ENCODE measurements at regions not wholly inside any gene's neighbourhood (a gene's known extent, or its start where the extent isn't known, plus 50 kb on each side); places are given as distances from the start of the nearest gene placed in this dataset.
A peak's percentile ranks its signal among the peaks of the same experiment; 100 is the strongest.

- FAIRE-seq: no peak
These were observed 350.9 kb downstream of the LTN1 start for GRCh38 chr21:28641731-28642130.

DNA sequence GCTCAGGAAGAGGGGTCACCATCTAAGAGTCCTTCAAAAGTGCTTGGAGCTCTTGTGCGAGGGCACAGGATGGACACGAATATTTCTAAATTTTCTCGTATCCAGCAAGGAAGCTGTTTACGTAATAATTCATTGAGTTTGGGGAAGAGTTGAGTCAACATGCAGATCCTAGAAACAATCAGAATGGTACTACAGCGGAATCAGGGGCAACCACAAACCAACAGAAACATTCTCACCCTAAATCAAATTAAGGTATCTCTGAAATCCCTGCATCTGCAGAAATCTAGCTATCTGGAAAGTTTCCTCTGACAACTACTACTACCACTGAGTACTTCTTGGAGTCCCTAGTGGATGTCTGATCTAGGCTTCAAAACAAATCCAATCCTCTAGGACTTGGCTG lies 352.4 kb downstream of the LTN1 start:
- no peaks in the 10 kb centered on the region for H3K27me3 ChIP-seq (ENCODE audit: control insufficient read depth in 3 of 3, insufficient read depth in 3 of 3, low read length in 3 of 3)
- WGBS, 3 donors: 69 to 74% (median 72%) methylated on average over 5 of the region's 5 CpGs
- FAIRE-seq (no peak), DNase-seq (no peak)
- no peak overlapping the region for H3K4me3 ChIP-seq (ENCODE audit: low read depth in 1 of 3, low read length in 3 of 3)
- H3K4me1 ChIP-seq (ENCODE audit: control insufficient read depth in 3 of 3, insufficient read depth in 2 of 3, low read depth in 1 of 3, low read length in 2 of 3): no peaks in the 10 kb centered on the region
- no peak overlapping the region for H3K27ac ChIP-seq (ENCODE audit: low read depth in 1 of 3, low read length in 2 of 3)
- no peaks in the 10 kb centered on the region for H3K36me3 ChIP-seq (ENCODE audit: control insufficient read depth in 3 of 3, insufficient read depth in 2 of 3, low read depth in 1 of 3, low read length in 3 of 3)
- H3K9me3 ChIP-seq (ENCODE audit: control insufficient read depth in 2 of 2, insufficient read depth in 1 of 2, low read depth in 1 of 2, low read length in 1 of 2): no peaks in the 10 kb centered on the region

More at GRCh38 chr21:28641731-28642130, 350.9 kb downstream of the LTN1 start:
- no peak for DNase-seq
- no peaks in the 10 kb centered on the region for H3K27me3 ChIP-seq (ENCODE audit: control insufficient read depth in 3 of 3, insufficient read depth in 3 of 3, low read length in 3 of 3)
- H3K36me3 ChIP-seq (ENCODE audit: control insufficient read depth in 3 of 3, insufficient read depth in 2 of 3, low read depth in 1 of 3, low read length in 3 of 3): no peaks in the 10 kb centered on the region
- WGBS, 3 donors: 70 to 79% (median 76%) methylated on average over 1 of the region's 1 CpG
- no peaks in the 10 kb centered on the region for H3K4me1 ChIP-seq (ENCODE audit: control insufficient read depth in 3 of 3, insufficient read depth in 2 of 3, low read depth in 1 of 3, low read length in 2 of 3)
- no peak overlapping the region for H3K27ac ChIP-seq (ENCODE audit: low read depth in 1 of 3, low read length in 2 of 3)
- no peak overlapping the region for H3K4me3 ChIP-seq (ENCODE audit: low read depth in 1 of 3, low read length in 3 of 3)
- no peaks in the 10 kb centered on the region for H3K9me3 ChIP-seq (ENCODE audit: control insufficient read depth in 2 of 2, insufficient read depth in 1 of 2, low read depth in 1 of 2, low read length in 1 of 2)

DNA sequence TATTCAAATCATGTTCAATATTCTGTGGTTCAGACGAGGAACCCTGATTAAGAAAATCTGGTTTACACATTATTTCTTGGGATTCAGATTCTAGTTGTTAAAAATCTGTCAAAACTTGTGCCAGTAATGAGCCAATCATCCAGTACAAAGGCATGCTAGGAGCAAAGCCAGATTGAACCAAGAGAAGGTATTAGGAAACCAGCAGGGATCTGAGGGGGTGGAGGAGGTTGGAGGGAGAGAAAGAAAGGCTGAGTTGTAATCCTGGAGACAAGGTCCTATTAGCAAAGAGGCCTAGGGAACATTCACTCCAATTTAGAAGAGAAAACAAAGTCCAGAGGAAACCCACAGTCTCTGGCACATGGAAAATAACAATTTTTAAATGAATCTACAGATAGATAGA lies 352.9 kb downstream of the LTN1 start:
- Histone ChIP-seq H3K27me3 (ENCODE audit: control insufficient read depth in 3 of 3, insufficient read depth in 3 of 3, low read length in 3 of 3) (no peaks in the 10 kb centered on the region), H3K9me3 (ENCODE audit: control insufficient read depth in 2 of 2, insufficient read depth in 1 of 2, low read depth in 1 of 2, low read length in 1 of 2) (no peaks in the 10 kb centered on the region), H3K4me3 (ENCODE audit: low read depth in 1 of 3, low read length in 3 of 3) (no peak overlapping the region), H3K27ac (ENCODE audit: low read depth in 1 of 3, low read length in 2 of 3) (no peak overlapping the region), H3K36me3 (ENCODE audit: control insufficient read depth in 3 of 3, insufficient read depth in 2 of 3, low read depth in 1 of 3, low read length in 3 of 3) (no peaks in the 10 kb centered on the region), H3K4me1 (ENCODE audit: control insufficient read depth in 3 of 3, insufficient read depth in 2 of 3, low read depth in 1 of 3, low read length in 2 of 3) (no peaks in the 10 kb centered on the region)
- WGBS, 3 donors: 80 to 91% (median 83%) methylated on average over 1 of the region's 1 CpG
- DNase-seq (no peak), FAIRE-seq (no peak)

GRCh38 chr21:28636752-28637691 lies 355.7 kb downstream of the LTN1 start:
- H3K27ac ChIP-seq (ENCODE audit: low read depth in 1 of 3, low read length in 2 of 3): no peak overlapping the region
- DNase-seq (no peak), FAIRE-seq (no peak)
- H3K9me3 ChIP-seq (ENCODE audit: control insufficient read depth in 2 of 2, insufficient read depth in 1 of 2, low read depth in 1 of 2, low read length in 1 of 2): no peaks in the 10 kb centered on the region
- no peaks in the 10 kb centered on the region for H3K27me3 ChIP-seq (ENCODE audit: control insufficient read depth in 3 of 3, insufficient read depth in 3 of 3, low read length in 3 of 3)
- no peaks in the 10 kb centered on the region for H3K4me1 ChIP-seq (ENCODE audit: control insufficient read depth in 3 of 3, insufficient read depth in 2 of 3, low read depth in 1 of 3, low read length in 2 of 3)
- H3K36me3 ChIP-seq (ENCODE audit: control insufficient read depth in 3 of 3, insufficient read depth in 2 of 3, low read depth in 1 of 3, low read length in 3 of 3): no peaks in the 10 kb centered on the region
- 73 to 78% (median 77%) methylated on average over 9 of the region's 9 CpGs for WGBS, 3 donors
- H3K4me3 ChIP-seq (ENCODE audit: low read depth in 1 of 3, low read length in 3 of 3): no peak overlapping the region

GRCh38 chr21:28635541-28635940 lies 357.1 kb downstream of the LTN1 start:
- Histone ChIP-seq H3K4me1 (ENCODE audit: control insufficient read depth in 3 of 3, insufficient read depth in 2 of 3, low read depth in 1 of 3, low read length in 2 of 3) (no peaks in the 10 kb centered on the region), H3K4me3 (ENCODE audit: low read depth in 1 of 3, low read length in 3 of 3) (no peak overlapping the region), H3K9me3 (ENCODE audit: control insufficient read depth in 2 of 2, insufficient read depth in 1 of 2, low read depth in 1 of 2, low read length in 1 of 2) (no peaks in the 10 kb centered on the region), H3K27ac (ENCODE audit: low read depth in 1 of 3, low read length in 2 of 3) (no peak overlapping the region), H3K27me3 (ENCODE audit: control insufficient read depth in 3 of 3, insufficient read depth in 3 of 3, low read length in 3 of 3) (no peaks in the 10 kb centered on the region), H3K36me3 (ENCODE audit: control insufficient read depth in 3 of 3, insufficient read depth in 2 of 3, low read depth in 1 of 3, low read length in 3 of 3) (no peaks in the 10 kb centered on the region)
- FAIRE-seq (no peak), DNase-seq (no peak)
- 79 to 88% (median 83%) methylated on average over 1 of the region's 1 CpG for WGBS, 3 donors

DNA sequence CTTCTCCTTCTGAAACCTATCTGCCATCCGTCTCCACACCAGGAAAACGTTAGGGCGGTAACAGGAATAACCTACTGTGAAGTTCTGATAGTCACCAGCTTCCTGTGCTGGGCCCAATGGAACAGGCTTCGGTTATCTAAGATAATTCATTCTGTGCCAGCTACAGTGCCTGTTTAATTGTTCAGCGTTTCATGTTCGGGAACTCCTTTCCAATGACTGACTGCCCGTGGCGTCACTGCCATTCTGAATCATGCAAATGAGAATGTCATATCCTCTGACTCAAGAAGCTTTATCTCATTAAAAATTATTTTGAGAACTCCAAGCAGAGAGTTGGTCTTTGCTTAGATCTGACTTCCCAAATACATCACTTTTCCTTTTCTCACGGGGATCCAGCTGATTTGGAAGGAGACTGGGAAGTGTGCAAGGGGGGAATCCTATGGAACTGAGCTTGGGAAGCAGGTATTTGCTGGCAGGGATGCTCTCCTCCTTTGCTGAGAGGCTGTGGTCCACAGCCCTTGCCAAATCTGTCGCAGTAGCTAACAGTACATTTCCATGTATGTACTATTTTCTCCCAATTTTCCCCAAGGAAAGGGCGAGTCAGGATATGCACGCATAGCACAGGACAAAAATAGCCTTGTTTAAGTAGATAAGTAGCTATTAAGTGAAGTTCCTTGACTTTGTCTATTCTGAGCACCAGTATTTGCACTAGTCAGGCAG lies 358.7 kb downstream of the LTN1 start:
- Histone ChIP-seq H3K27ac (ENCODE audit: low read depth in 1 of 3, low read length in 2 of 3) (peak overlapping the region in 1 of 3 donors; percentile 41), H3K9me3 (ENCODE audit: control insufficient read depth in 2 of 2, insufficient read depth in 1 of 2, low read depth in 1 of 2, low read length in 1 of 2) (no peaks in the 10 kb centered on the region), H3K36me3 (ENCODE audit: control insufficient read depth in 3 of 3, insufficient read depth in 2 of 3, low read depth in 1 of 3, low read length in 3 of 3) (no peaks in the 10 kb centered on the region), H3K4me1 (ENCODE audit: control insufficient read depth in 3 of 3, insufficient read depth in 2 of 3, low read depth in 1 of 3, low read length in 2 of 3) (no peaks in the 10 kb centered on the region), H3K27me3 (ENCODE audit: control insufficient read depth in 3 of 3, insufficient read depth in 3 of 3, low read length in 3 of 3) (no peaks in the 10 kb centered on the region), H3K4me3 (ENCODE audit: low read depth in 1 of 3, low read length in 3 of 3) (no peak overlapping the region)
- DNase-seq: no peak
- no peak for FAIRE-seq
- 72 to 87% (median 82%) methylated on average over 12 of the region's 12 CpGs for WGBS, 3 donors

DNA sequence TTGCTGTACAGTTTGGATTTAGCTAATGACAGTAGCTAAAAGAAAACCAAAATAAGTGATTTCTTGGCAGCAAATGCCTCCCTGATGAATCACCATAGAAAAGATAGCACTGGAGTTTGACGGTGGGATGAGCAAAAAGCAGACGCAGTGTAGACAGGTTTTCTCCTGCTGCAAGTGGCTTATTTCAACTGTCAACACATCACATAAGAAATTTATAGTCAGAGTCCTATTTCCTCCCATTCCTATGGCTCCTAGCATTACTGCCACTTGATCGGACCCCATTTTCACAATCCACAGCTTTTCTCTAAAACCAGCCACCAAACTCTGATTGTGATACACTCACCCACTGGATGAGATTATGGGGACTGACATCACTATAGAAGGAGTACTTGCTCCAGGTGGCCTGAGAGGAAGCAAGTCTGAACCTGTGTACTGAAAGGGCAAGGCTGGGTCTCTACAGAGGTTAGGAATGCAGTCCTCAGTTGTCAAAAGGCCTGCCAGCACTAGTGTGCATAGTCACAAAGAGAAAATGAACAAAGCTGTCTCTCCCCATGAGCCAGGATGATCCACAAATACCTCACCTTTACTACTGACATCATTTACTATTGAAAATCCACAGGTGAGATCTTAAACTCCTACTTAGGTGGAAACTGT lies 359.8 kb downstream of the LTN1 start:
- no peak for FAIRE-seq
- Histone ChIP-seq H3K4me1 (ENCODE audit: control insufficient read depth in 3 of 3, insufficient read depth in 2 of 3, low read depth in 1 of 3, low read length in 2 of 3) (no peaks in the 10 kb centered on the region), H3K27ac (ENCODE audit: low read depth in 1 of 3, low read length in 2 of 3) (peak overlapping the region in 1 of 3 donors; percentile 59), H3K27me3 (ENCODE audit: control insufficient read depth in 3 of 3, insufficient read depth in 3 of 3, low read length in 3 of 3) (no peaks in the 10 kb centered on the region), H3K36me3 (ENCODE audit: control insufficient read depth in 3 of 3, insufficient read depth in 2 of 3, low read depth in 1 of 3, low read length in 3 of 3) (no peaks in the 10 kb centered on the region), H3K4me3 (ENCODE audit: low read depth in 1 of 3, low read length in 3 of 3) (no peak overlapping the region), H3K9me3 (ENCODE audit: control insufficient read depth in 2 of 2, insufficient read depth in 1 of 2, low read depth in 1 of 2, low read length in 1 of 2) (no peaks in the 10 kb centered on the region)
- no peak for DNase-seq
- WGBS, 3 donors: 63 to 83% (median 78%) methylated on average over 3 of the region's 3 CpGs

- Histone ChIP-seq H3K9me3 (ENCODE audit: control insufficient read depth in 2 of 2, insufficient read depth in 1 of 2, low read depth in 1 of 2, low read length in 1 of 2) (no peaks in the 10 kb centered on the region), H3K27ac (ENCODE audit: low read depth in 1 of 3, low read length in 2 of 3) (no peak overlapping the region), H3K36me3 (ENCODE audit: control insufficient read depth in 3 of 3, insufficient read depth in 2 of 3, low read depth in 1 of 3, low read length in 3 of 3) (no peaks in the 10 kb centered on the region), H3K27me3 (ENCODE audit: control insufficient read depth in 3 of 3, insufficient read depth in 3 of 3, low read length in 3 of 3) (no peaks in the 10 kb centered on the region), H3K4me3 (ENCODE audit: low read depth in 1 of 3, low read length in 3 of 3) (no peak overlapping the region), H3K4me1 (ENCODE audit: control insufficient read depth in 3 of 3, insufficient read depth in 2 of 3, low read depth in 1 of 3, low read length in 2 of 3) (no peaks in the 10 kb centered on the region)
- no peak for FAIRE-seq
- no peak for DNase-seq
These were observed 365.0 kb downstream of the LTN1 start for GRCh38 chr21:28627691-28628090.
